HG03025 (cell line): ENCODE measurements at regions not wholly inside any gene's neighbourhood (a gene's known extent, or its start where the extent isn't known, plus 50 kb on each side); places are given as distances from the start of the nearest gene placed in this dataset.

Source experiments
- ATAC-seq: cut with Tn5 transposase; IDR thresholded peaks from one replicate; pipeline ENCODE4 v1.9.1; 2021; ENCODE audit warnings: mild to moderate bottlenecking, moderate library complexity; ENCODE audit not compliant: unreplicated experiment, low FRiP score

DNA sequence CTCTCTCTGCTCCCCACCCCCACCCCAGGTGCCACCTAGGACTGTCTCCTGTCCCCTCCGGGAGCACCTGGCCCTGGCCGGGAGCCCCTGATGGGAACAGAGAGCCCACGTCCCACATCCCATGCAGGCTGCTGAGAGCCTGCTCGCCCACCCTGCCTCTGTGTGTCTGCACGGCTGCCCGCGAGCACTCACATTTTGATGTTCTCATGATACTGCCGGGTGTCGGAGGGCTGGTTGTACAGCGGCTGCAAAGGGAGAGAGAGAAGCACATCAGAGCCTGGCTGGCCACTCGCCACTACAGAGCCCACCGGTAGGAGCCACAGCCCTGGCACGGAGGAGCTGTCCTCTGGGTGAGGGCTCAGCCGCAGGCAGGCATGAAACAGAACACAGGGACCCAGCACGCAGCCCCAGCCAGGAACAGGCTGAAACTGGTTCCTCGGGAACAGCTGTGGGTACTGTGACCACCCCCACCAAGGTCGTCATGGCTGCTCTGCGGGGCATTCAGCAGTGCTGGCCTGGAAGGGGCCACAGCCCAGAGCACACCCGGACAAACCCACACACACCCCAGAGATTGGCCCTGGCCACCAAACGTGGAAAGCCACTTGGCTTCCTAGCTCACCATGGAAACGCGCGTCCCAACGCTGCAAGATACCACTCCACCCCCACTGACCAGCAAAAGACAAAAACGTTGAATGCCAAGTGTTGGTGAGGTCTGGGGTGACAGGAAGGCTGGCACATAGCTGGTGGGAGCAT lies 117.6 kb downstream of the NCOR2 start:
- no peak for ATAC-seq

DNA sequence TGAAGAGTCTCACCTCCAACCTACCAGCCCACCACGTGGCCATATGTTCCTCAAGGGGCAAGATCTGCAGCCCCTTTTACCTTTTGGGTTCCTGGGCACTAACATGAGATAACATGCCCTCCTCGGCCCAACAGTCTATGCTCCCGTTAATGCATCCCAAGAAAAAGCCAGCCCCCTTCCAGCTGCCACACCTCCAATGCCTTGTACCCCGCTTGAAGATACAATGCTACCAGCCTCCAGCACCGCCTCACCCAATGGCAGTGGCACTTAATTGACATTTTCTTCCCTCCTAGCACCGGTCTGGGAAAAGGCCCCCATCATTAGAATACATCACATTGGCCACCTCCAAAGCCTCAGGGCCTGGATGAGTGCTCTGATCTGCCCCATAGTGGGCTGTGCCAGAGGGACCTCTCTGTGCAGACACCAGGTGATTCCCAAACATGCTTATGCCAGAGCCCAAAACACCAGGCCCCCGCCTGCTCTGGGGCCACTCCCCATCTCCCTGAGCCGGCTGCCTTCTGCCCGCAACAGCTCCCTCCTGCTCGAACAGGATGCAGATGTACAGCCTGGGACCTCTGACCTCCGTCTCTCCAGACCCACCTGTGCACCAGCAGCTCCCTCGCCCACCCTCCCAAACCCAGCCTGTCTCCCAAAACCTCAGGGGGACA lies 118.3 kb downstream of the NCOR2 start:
- ATAC-seq, result no peak

DNA sequence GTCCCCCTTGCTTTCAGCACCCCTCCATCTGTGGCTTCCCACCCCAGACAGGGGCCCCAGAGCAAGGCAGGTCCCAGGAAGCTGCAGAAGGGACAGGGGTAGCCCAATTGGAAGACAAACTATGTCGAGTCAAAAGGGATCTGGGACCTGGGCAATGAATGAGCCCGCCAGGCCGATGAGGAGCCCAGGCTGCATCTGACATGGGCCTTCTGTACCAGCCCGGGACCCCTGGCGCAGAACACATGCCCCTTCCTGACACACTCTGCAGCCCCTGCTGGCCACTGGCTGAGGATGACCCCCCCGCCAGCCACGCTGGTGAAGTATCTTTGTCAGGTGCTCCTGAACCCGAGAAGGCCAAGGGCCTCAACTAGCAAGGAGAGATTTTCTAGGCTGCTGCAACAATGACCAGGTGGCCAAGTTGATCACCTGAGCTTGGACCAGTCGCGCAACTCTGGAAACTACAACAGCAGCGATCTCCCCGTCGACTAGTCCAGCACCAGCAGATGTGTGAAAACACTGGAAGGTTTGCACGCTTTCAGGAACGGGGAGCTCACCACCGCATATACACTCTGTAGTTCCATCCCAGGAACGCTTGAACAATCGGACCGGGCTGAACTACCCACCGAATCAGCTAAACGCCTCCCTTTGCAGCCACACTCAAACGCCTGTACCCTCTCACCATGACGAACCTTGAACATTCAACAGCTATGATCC lies 119.0 kb downstream of the NCOR2 start:
- no peak for ATAC-seq

DNA sequence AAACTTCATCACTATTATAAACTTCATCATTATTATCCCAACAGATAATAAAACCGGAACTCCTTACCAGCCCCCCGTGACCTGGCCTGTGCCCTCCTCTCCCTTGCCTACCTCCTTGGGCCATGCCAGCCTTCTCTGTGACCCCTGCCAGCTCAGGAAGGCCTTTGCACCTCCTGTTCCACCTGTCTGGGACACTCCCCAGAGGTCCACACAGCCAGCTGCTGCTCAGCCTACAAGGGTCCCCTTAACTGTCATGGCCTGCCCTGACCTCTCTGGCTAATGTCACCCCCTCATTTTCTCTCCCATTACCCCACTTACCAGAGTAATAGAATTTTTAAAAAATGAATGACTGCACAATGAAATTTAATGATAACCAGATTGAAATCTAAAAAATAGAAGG lies 121.0 kb downstream of the NCOR2 start:
- ATAC-seq, result no peak

DNA sequence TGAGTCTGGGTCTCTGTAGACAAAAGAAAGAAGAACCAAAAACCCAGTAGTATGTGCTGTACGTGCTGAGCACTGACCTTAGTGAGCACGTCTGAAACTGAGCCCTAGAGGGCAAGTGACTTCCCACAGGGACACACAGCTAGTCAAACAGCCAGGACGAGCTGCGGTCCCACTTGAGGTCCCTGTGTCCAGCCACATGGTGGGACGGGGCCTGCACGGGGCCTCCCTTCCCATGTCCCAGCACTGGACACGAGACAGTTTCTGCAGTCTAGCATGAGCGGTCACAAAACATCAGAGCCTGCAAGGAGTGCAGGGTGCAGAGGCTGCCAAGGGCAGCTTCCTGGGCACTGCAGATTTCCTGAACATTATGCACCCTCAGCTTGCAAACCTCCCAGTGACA lies 121.6 kb downstream of the NCOR2 start:
- ATAC-seq, result no peak

DNA sequence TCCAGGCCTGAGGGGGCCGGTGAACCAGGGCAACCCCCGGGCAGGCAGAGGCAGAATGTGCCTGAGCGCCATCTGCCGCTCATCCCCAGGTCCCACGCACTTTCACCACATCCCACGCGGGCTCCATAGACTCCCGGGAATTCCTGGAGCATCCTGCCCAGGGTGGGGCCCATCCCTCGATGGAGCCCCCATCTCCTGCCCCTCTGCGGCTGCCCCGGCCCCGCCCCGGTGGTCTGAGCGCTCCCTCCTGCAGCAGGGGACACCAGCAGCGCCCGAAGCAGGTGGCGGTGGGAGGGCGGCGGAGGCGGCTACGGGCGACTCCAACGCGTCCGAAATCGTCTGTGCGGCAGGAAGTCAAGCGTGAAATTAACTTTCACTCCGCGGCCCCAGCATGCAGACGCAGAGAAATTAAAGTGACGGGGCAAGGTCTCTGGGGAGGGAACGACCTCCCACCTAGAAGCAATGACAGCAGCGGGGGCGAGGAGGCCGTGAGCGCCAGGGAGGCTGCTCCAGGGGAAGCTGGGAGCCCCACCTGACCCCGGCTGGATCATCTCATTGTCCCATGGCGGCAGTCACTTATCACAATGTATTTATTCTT lies 122.2 kb downstream of the NCOR2 start:
- no peak for ATAC-seq

DNA sequence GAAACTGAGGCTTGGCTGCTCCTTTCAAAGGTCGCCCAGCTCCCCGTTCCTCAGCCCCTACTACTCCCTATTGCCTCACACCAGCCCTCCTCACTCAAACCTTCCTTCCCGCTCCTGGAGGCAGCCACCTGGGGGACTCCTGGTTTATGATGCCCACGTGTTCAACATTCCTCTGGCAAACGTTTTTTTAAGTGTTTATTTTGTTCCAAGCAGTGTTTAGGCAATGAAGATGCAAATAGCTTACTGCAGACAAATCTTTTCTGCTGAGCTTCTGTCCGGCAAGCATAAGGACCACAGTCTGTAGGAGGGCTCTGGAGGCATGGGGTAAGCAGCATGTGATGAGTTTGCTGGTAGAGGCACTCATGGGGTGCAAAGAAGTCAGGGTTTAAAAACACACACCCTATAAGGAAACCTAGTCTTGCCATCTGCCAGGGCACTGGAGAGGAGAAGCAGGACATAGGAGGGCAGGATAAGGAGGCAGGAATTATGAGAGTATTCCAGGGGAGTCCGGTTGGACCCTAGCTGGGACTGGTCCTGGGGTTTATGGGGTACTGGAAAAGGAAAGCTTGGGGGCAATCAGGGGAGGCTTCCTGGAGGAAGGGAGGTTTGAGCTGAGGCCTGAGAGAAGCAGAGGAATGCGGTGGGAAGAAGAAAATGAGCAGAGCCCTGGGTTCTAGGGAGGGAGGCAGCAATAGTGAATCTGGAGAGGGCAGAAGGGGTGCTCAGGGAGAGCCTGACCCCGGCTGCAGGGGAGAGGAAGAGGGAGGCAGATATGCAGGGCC lies 123.3 kb downstream of the NCOR2 start:
- ATAC-seq, result no peak

DNA sequence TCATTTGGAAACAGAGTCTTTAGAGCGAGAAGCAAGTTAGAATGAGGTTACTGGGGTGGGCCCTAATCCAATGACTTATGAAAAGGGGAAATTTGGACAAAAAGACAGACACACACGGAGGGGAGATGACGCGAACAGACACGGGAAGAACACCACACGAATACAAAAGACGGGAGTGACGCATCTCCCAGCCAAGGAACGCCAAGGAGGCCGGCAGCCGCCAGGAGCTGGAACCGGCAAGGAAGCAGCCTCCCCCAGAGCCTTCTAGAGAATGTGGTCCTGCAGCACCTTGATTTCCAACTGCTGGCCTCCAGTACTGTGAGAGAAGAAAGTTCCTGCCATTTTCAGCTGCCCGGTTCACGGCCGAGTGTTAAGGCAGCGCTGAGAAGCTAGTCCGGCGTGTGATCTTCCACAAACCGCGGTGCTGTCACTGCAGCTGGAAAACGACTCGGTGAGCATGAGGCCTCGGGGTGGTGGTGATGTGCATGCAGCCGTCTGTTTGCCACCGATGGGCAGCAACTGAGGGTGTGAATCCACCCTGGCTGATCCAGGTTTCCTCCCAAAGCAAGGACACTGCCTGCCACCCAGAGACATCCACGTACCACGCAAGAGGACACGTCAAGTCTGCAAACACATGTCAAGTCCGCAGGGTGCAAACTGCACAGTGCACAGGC lies 124.5 kb downstream of the NCOR2 start:
- ATAC-seq, result no peak

DNA sequence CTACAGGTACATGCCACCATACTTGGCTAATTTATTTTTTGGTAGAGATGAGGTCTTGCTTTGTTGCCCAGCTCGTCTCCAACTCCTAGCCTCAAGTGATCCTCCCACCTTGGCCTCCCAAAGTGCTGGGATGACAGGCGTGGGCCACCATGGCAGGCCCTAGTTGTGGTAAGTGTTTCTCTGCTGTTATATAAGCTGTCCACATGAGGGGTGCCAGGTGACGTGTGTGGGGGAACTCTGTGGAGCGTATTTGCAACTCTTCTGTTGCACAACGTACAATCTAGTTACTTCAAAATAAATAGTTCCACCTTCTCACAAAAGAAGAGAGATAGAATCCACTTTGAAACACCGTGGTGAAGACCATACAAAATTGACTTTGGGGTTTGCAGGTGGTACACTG lies 125.1 kb downstream of the NCOR2 start:
- ATAC-seq, result no peak

DNA sequence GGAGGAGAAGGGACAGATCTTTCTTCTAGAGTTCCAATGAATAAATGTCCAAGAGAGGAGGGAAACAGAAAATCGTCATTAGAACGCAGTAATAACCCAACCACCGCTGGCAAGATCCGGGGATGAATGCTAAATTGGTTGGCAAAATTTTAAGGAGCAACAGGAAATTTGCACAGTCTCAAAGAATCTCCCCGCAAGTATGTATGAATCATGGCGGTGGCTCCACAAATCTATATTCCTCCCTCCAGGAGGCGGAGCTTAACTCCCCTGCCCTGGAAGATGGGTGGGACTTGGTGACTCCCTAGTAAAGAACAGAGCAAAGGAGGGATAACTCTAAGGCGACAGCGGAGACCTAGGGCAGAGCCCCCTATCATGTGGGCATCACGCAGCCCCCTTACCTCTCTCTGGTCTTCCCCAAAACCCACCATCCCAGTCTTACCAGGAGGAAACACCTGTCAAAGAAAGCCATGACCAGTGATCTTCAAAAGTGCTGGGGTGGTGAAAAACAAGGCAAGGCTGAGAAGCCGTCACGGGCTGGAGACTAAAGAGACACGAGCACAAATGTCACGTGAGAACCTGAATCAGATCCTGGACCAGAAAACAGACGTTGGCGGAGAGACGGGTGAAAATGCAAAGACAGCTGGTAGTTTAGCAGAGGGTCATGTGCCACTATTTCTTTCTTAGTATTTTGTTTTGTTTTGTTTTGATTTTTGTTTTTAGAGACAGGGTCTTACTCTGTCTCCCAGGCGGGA lies 125.8 kb downstream of the NCOR2 start:
- ATAC-seq, result no peak

DNA sequence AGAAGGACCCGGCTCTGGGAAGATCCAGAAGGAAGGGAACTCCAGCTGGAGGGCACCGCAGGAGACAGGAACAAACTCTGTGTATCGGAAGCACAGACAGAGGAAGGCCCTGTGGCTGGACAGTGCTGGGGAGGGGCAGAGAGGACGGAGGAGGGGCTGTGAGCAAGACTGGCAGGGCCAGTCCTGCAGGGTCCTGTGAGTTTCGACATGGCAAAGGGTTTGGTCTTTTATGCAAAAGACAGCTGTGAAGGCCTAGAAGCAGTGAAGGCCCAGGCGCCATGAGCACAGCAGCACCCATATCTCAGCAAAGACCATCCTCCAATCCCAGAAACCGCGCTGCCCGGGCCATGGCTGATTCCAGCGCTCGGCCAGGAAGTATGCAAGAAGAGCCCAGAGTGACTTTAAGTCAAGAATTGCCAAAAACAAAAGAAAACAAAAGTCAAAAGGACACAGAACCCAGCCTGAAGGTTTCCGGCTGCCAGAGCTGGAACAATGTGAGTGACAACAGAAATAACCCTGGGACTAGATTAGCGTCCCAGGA lies 126.5 kb downstream of the NCOR2 start:
- no peak for ATAC-seq

DNA sequence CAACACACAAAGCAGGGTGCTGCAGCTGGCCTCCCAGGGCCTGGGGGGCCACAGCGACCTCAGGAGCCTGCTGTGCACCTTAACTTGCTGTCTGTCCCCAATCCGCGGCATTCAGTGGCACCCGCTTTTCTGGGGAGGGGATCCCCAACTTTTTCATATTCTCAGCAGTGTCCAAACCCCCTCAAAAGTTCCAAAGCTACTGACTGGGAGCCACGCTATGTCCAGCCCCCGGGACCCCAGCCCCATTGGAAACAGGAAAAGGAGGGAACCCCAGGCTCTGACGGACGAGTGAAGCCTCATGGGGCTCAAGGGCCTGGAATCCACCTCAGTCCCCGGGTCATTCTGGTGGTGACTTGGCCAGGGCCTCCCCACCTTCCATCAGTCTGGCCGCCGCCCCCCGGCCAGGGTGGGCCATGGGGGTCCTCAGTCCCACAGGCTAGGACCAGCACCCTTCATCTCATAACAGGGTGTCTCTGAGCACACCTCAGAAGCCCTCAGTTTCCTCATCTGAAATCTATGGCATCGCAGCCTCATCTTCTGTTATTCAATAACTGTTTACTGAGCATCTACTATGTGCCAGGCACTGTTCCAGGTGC lies 127.3 kb downstream of the NCOR2 start:
- no peak for ATAC-seq

DNA sequence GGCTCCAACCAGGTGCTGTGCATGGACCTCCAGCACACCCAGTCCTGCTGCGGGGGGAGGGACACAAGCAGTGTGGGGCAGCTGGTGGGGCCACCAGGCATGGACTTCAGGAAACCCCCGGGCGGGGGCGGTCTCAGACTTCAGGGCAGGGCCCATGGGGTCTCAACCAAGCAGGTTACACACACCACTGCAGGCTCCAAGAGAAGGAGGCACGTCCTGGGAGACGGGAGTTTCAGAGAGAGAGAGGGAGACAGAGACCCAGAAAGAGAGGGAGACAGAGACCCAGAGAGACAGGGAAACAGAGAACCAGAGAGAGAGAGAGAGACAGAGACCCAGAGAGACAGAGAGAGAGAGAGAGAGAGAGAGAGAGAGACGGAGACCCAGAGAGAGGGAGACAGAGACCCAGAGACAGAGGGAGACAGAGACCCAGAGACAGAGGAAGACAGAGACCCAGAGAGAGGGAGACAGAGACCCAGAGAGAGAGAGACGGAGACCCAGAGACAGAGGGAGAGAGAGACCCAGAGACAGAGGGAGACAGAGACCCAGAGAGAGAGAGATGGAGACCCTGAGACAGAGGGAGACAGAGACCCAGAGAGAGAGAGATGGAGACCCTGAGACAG lies 128.9 kb downstream of the NCOR2 start:
- ATAC-seq, result no peak

DNA sequence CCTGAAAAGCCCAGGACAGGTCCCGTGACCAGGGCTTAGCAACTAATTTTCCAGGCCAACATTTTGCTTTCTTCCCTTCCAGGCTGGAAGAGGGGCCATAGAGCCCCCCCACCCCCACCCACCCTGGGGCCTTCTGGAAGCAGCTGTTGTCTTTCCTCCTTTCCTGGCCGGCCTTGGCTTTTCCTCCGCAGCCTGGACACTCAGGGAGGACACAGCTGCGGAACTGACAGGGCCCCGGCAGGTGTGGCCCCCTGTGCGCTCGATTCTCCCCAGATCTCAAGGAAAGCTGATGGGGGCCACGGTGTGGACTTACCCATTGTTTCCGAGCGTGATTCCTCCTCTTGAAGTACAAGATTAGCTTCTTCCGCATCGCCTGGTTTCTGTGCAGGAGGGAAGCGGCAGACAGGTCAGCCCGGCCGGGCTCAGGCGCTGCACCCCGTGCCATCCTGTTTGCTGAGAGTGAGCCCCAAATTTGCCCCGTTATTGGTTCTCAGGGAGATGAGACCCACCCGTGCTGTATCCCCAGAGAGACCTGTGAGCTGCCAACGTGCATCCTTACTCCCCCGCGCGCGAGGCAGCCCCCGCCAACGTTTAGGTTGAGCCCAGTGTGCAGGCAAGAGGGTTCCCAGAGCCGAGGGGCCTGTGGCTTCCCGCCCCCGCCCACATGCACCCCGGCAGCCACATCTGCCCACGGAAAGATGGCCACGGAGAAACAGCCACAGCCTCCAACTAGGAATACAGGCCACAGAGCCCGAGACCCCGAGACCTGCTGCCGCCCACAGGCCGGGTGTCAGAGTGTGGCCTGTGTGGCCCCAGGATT lies 129.6 kb downstream of the NCOR2 start:
- ATAC-seq, result no peak

DNA sequence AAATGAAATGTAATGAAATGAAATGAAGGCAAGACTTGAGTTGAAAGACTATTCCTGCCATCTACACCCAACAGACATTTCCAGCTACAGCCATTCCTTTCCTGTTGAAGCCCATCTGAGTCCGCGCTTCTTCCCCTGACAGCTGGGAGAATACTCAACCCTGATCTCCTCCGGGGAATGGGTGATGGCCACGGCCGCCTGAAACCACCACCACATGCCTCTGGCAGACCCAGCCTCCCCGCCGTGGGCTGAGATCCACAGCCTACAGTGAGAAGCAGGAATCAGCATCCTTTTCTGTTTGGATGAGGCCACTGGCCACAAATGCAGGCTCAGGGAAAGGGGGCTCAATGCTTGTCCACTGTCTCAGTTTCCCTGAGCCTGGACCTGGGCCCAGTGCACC lies 130.3 kb downstream of the NCOR2 start:
- no peak for ATAC-seq

DNA sequence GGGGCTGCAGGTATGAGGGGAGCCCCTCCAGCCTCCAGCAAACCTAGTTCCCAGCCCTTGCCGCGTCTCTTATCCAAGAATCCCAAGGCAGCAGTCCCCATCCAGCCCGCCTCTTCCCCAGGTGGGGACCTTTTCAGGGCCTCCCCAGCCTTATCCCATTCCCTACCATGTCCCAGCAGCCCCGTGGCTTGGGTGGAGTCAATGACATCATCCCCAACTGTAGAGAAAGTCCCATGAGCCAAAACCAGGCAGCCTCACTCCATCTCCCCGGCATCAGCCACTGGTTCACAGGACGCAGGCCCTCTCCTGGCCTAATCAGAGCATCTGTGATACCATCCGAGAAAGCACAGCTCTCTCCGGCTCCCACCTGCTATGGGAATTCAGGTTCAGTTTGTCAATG lies 131.0 kb downstream of the NCOR2 start:
- no peak for ATAC-seq

DNA sequence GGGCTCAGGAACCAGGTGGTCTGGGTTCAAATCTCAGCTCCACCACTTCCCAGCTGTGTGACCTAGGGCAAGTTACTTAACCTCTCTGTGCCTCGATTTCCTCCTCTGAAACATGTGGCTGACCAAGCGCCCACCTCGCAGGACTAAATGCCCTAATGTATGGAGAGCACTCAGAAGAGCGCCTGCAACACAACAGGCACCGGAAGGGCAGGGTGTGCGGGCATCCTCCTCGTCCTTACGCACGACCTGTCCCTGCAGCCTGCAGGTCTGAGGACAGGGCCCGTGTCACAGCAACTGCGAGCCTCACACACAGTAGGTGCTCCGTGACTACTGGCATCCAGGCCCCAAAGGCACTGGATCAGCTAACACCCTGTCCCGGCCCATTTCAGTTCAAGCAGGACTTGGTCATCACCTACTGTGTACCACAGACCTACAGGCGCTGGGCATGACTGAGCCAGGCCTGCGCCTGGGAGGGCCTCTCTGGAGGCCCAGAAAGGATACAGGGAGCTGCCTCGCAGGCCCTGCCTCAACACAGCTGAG lies 131.5 kb downstream of the NCOR2 start:
- no peak for ATAC-seq
